Liver (tissue), 3 donors: ENCODE measurements at regions not wholly inside any gene's neighbourhood (a gene's known extent, or its start where the extent isn't known, plus 50 kb on each side); places are given as distances from the start of the nearest gene placed in this dataset.

Source experiments
- FOXA2 ChIP-seq: IDR thresholded peaks from 2 replicates; pipeline ENCODE4 v1.6.1; 2016; ENCODE audit warnings: antibody characterized with exemption
- JUND ChIP-seq, 2 donors: IDR thresholded peaks; 2 replicates each; pipeline ENCODE4 v1.6.1; 2016; ENCODE audit warnings: antibody characterized with exemption in 2 of 2
- NR2F2 ChIP-seq: IDR thresholded peaks from 2 replicates; pipeline ENCODE4 v1.6.1; 2016; ENCODE audit warnings: antibody characterized with exemption
- RXRA ChIP-seq, 2 donors: IDR thresholded peaks; 2 replicates each; pipeline ENCODE4 v1.6.1; 2017 to 2018; ENCODE audit warnings: antibody characterized with exemption in 2 of 2, mild to moderate bottlenecking in 1 of 2
- SP1 ChIP-seq: IDR thresholded peaks from 2 replicates; pipeline ENCODE4 v1.6.1; 2018; ENCODE audit warnings: antibody characterized with exemption, mild to moderate bottlenecking
- TAF1 ChIP-seq: conservative IDR thresholded peaks from 2 replicates; pipeline ENCODE4 v1.6.1; 2016; ENCODE audit warnings: antibody characterized with exemption, mild to moderate bottlenecking
- TF ChIP-seq, protein P1 (sequence below): fragments of 150-350 bp; IDR thresholded peaks from 2 replicates; pipeline ENCODE4 v1.5.1; 2017; ENCODE audit warnings: improper control_type of control experiment, low read depth, low read length; ENCODE audit not compliant: missing input control
- TF ChIP-seq, protein P2 (sequence below): IDR thresholded peaks from 2 replicates; pipeline ENCODE4 v1.6.1; 2016; ENCODE audit warnings: antibody characterized with exemption
- donor health status: healthy.
- donor health status: healthy.

DNA sequence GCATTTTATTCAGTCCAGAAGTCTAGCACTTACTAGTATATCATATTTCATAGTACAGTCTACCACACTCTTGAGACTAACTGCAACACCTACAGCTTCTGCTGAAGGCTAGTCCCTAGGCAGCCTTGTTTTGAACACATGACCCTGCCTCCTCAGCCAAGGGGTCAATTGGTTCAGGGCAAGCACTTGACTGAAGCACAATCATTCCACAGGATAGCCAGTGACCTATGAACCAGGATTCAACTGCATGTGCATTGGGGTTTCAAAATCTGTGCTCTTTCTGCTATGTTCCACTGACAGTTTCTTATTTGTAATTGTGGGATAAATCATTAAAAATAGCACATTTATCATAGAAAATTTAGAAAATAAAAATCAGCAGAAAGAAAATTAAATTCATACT, 186.8 kb downstream of the TMEM161B start:
- TF ChIP-seq, protein P1, sequence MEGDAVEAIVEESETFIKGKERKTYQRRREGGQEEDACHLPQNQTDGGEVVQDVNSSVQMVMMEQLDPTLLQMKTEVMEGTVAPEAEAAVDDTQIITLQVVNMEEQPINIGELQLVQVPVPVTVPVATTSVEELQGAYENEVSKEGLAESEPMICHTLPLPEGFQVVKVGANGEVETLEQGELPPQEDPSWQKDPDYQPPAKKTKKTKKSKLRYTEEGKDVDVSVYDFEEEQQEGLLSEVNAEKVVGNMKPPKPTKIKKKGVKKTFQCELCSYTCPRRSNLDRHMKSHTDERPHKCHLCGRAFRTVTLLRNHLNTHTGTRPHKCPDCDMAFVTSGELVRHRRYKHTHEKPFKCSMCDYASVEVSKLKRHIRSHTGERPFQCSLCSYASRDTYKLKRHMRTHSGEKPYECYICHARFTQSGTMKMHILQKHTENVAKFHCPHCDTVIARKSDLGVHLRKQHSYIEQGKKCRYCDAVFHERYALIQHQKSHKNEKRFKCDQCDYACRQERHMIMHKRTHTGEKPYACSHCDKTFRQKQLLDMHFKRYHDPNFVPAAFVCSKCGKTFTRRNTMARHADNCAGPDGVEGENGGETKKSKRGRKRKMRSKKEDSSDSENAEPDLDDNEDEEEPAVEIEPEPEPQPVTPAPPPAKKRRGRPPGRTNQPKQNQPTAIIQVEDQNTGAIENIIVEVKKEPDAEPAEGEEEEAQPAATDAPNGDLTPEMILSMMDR: no peak
- TF ChIP-seq TAF1: no peak
- TF ChIP-seq SP1: no peak
- peak; percentile 23 to 32 for TF ChIP-seq RXRA (IDR thresholded peaks at IDR 0.05)
- no peak for TF ChIP-seq NR2F2
- TF ChIP-seq, protein P2, sequence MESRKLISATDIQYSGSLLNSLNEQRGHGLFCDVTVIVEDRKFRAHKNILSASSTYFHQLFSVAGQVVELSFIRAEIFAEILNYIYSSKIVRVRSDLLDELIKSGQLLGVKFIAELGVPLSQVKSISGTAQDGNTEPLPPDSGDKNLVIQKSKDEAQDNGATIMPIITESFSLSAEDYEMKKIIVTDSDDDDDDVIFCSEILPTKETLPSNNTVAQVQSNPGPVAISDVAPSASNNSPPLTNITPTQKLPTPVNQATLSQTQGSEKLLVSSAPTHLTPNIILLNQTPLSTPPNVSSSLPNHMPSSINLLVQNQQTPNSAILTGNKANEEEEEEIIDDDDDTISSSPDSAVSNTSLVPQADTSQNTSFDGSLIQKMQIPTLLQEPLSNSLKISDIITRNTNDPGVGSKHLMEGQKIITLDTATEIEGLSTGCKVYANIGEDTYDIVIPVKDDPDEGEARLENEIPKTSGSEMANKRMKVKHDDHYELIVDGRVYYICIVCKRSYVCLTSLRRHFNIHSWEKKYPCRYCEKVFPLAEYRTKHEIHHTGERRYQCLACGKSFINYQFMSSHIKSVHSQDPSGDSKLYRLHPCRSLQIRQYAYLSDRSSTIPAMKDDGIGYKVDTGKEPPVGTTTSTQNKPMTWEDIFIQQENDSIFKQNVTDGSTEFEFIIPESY: no peak
- TF ChIP-seq JUND (IDR thresholded peaks at IDR 0.05): no peak
- TF ChIP-seq FOXA2: no peak
